AG04449 (cell line): ENCODE measurements at regions not wholly inside any gene's neighbourhood (a gene's known extent, or its start where the extent isn't known, plus 50 kb on each side); places are given as distances from the start of the nearest gene placed in this dataset.

ENCODE experiments used
- CTCF ChIA-PET: fragments of 350-600 bp; formaldehyde crosslinking; extraction: SDS; loops from one replicate; lab custom pipeline; 2021; ENCODE audit warnings: antibody characterized with exemption; lab: Yijun Ruan, JAX
- POLR2A ChIA-PET: fragments of 400-600, 350-600 bp; formaldehyde crosslinking; extraction: SDS; loops from one replicate; lab custom pipeline; 2020; ENCODE audit warnings: antibody characterized with exemption, inconsistent platforms; lab: Yijun Ruan, JAX
- DNase-seq: peaks from one replicate; pipeline ENCODE4 v3.0.0-alpha.2; 2010; ENCODE audit warnings: low read depth, low spot score
- H3K4me3 ChIP-seq: 2 replicates; pipeline ENCODE4 v1.5.1; 2011; ENCODE audit warnings: low read depth, mild to moderate bottlenecking, control low read depth, low read length
- TF ChIP-seq, protein P1 (sequence below): IDR thresholded peaks from one replicate; pipeline ENCODE4 v1.5.1; 2011; ENCODE audit warnings: mild to moderate bottlenecking, moderate library complexity, low read length, control low read depth, inconsistent platforms; ENCODE audit not compliant: insufficient read depth; ENCODE audit errors: missing control alignments

DNA sequence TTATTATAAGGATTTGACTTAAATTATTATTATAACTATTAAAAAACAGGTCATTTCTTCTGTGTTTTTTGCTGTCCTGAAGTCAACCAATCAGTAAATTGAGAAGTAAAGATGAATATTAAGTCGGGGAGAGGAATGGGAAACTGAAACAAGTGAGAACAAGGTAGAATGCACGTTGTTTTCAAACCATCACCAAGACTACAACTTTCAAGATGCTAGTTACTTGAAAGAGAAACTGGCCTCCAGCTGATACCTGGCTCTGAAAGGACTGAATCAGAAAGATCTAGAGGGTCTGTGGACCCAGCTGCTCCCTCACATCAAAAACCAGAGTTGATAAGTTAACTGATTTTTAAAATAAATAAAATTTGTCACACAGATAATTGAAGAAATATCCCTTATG is 1301.5 kb upstream of the ATXN8OS start:
- no peak overlapping the region for H3K4me3 ChIP-seq
- TF ChIP-seq, protein P1, sequence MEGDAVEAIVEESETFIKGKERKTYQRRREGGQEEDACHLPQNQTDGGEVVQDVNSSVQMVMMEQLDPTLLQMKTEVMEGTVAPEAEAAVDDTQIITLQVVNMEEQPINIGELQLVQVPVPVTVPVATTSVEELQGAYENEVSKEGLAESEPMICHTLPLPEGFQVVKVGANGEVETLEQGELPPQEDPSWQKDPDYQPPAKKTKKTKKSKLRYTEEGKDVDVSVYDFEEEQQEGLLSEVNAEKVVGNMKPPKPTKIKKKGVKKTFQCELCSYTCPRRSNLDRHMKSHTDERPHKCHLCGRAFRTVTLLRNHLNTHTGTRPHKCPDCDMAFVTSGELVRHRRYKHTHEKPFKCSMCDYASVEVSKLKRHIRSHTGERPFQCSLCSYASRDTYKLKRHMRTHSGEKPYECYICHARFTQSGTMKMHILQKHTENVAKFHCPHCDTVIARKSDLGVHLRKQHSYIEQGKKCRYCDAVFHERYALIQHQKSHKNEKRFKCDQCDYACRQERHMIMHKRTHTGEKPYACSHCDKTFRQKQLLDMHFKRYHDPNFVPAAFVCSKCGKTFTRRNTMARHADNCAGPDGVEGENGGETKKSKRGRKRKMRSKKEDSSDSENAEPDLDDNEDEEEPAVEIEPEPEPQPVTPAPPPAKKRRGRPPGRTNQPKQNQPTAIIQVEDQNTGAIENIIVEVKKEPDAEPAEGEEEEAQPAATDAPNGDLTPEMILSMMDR: no peak
- ChIA-PET CTCF (no interaction called here), POLR2A (no interaction called here)
- DNase-seq: no peak

DNA sequence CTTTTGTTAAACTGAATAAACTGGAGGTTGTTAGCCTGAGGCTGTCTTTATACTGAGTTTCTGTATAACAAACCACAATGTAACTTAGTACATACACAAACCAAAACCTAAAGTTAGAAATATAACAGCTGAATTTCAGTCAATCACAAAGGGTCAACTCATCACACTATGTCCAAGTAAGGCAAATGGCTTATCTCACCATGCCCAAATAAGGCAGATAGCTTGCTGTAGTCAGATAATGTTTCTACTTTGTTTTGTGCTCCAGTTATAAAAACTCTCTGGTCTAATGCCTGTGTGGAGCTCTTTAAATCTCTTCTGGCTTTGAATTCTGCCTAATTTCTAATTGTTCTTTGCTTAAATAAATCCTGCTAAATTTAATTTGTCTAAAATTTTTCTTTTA is 1323.4 kb upstream of the ATXN8OS start:
- H3K4me3 ChIP-seq: no peak overlapping the region
- TF ChIP-seq, protein P1: no peak
- DNase-seq: no peak
- ChIA-PET CTCF (no interaction called here), POLR2A (no interaction called here)

DNA sequence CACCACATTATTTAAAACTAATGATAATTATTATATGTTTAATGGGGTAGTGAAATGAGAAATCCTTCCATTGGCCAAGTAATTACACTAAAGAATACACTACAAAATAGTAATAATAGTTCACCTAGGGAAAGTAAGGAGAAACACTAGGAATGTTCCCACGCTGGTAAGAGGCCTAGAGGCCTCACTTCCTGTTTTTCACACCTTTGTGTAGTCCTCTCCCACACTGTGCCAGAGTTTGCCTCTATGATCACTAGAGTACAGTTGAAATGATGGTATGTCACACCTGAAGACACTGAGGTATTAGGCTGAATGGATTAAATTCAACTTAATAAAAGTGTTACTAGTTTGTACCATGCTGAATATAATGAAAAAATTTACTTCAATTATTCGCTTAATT is 1348.0 kb upstream of the ATXN8OS start:
- POLR2A ChIA-PET: no interaction called here
- DNase-seq: no peak
- TF ChIP-seq, protein P1: no peak
- H3K4me3 ChIP-seq: no peak overlapping the region
- CTCF ChIA-PET: no interaction called here

DNA sequence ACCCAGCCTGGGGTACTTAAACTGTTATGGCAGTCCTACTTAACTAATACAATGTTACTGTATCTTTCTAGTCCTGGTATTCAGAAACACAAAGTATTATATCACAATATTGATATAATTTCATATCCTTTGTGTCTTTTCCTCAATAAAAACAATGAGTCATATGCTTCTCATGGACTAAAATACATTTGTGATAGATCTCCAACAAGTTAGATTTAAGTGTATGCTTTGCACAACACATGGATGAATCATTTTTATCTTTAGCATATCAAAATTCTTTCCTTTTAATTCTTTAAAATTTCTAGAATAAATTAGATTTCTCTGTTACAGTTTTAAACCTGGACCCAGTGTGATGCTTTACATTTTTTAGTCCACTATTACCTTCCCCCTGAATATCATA is 1357.8 kb upstream of the ATXN8OS start:
- TF ChIP-seq, protein P1: no peak
- DNase-seq: no peak
- ChIA-PET CTCF (no interaction called here), POLR2A (no interaction called here)
- H3K4me3 ChIP-seq: no peak overlapping the region

DNA sequence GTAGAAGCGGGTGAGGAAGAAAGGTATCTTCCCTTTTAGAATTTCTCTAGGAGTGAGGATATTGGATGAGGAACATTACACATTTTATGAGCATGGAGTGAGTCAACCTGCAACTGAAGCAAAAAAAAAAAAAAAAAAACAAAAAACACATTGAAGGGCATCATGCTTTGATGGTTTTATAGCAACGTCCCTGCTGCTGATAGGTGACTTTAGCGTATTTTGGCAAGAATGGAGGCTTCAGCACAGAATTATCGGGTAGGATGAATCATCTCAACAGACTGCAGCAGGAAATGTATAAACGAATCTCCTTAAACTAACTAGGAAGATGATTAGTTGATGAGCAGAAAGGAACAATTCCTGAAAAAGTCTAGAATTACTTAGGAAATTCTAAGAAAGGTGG is 1359.6 kb upstream of the ATXN8OS start:
- ChIA-PET POLR2A (no interaction called here), CTCF (no interaction called here)
- TF ChIP-seq, protein P1: no peak
- DNase-seq: no peak
- no peak overlapping the region for H3K4me3 ChIP-seq

DNA sequence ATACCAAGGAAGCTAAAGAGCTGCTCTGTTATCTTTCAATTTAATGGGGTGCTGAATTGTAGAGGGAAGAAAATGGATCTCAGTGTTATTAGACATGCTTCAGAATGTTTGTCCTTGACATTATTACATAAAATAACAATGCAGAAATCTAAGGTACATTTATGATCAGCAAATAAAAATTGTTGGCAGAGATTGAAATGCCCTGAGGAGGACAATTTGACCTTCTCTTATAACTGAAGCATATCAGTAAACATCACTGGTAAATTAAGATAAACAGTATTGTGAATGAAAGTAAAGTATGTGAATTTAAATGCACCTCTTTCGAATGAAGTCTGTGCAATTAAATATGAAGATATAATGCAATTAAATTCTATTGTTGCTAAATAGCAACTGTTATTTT is 1362.1 kb upstream of the ATXN8OS start:
- ChIA-PET CTCF (no interaction called here), POLR2A (no interaction called here)
- DNase-seq: no peak
- TF ChIP-seq, protein P1: no peak
- H3K4me3 ChIP-seq: no peak overlapping the region
